Activated CD4-positive, alpha-beta memory T cell treated with anti-CD3 and anti-CD28 coated beads, Interleukin-2, amount 10 ng/mL, durations not matched to agents 7 days and 5 days (primary cell): ENCODE measurements at regions not wholly inside any gene's neighbourhood (a gene's known extent, or its start where the extent isn't known, plus 50 kb on each side); places are given as distances from the start of the nearest gene placed in this dataset.

Experiments
- CTCF ChIA-PET: fragments of 350-600 bp; sonication (Branson Sonifier 250); formaldehyde crosslinking; loops from one replicate; lab custom pipeline; 2021; ENCODE audit warnings: antibody characterized with exemption, inconsistent platforms; lab: Charles Lee
- POLR2A ChIA-PET: fragments of 350-600 bp; sonication (Branson Sonifier 250); formaldehyde crosslinking; loops from one replicate; lab custom pipeline; 2021; ENCODE audit warnings: antibody characterized with exemption; lab: Charles Lee
- DNase-seq: peaks from one replicate; pipeline ENCODE4 v3.0.0-alpha.2; 2020
- H3K27ac Mint-ChIP-seq: one replicate; pipeline ENCODE4 v1.8.0; 2021; ENCODE audit warnings: mild to moderate bottlenecking, mixed read lengths
- H3K27me3 Mint-ChIP-seq: one replicate; pipeline ENCODE4 v1.8.0; 2021; ENCODE audit warnings: mixed read lengths
- H3K36me3 Mint-ChIP-seq: one replicate; pipeline ENCODE4 v1.8.0; 2021; ENCODE audit warnings: low read depth, mixed read lengths
- H3K4me1 Mint-ChIP-seq: one replicate; pipeline ENCODE4 v1.8.0; 2021; ENCODE audit warnings: mixed read lengths
- H3K4me3 Mint-ChIP-seq: one replicate; pipeline ENCODE4 v1.8.0; 2021; ENCODE audit warnings: mild to moderate bottlenecking, mixed read lengths
- H3K9me3 Mint-ChIP-seq: one replicate; pipeline ENCODE4 v1.8.0; 2021; ENCODE audit warnings: mixed read lengths

- Mint-ChIP-seq H3K4me1 (no peaks in the 10 kb centered on the region), H3K36me3 (no peaks in the 10 kb centered on the region), H3K9me3 (no peaks in the 10 kb centered on the region), H3K27me3 (peaks cover 4% of the 10 kb centered on the region), H3K4me3 (no peak overlapping the region), H3K27ac (no peak overlapping the region)
- ChIA-PET POLR2A (no interaction called here), CTCF (no interaction called here)
- no peak for DNase-seq
Measured at GRCh38 chr9:117869712-117870111, 165.5 kb downstream of the TLR4 start.

GRCh38 chr9:117873664-117874063 lies 169.5 kb downstream of the TLR4 start:
- no peaks in the 10 kb centered on the region for H3K4me1 Mint-ChIP-seq
- H3K36me3 Mint-ChIP-seq, result no peaks in the 10 kb centered on the region
- ChIA-PET POLR2A (no interaction called here), CTCF (no interaction called here)
- H3K27me3 Mint-ChIP-seq, result peaks cover 6% of the 10 kb centered on the region
- H3K9me3 Mint-ChIP-seq, result no peaks in the 10 kb centered on the region
- H3K4me3 Mint-ChIP-seq, result no peak overlapping the region
- DNase-seq, result no peak
- no peak overlapping the region for H3K27ac Mint-ChIP-seq

DNA sequence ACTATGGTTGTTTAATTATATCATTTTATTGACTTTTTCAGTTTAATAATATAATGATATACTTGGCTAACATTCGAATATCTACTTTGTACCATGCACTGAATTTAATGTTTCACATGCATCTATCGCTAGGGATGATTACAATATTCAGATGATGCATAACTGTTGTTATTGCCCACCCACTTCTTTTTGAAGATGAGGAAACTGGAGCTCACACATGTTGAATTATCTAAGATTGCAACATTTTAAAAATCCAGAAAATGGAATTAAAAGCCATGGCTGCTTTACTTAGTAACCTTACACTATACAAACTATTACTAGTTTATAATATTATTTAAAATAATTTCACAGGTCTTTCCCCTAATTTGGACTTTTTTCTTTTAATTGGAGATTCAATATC lies 171.7 kb downstream of the TLR4 start:
- POLR2A ChIA-PET, result no interaction called here
- H3K4me1 Mint-ChIP-seq, result no peaks in the 10 kb centered on the region
- H3K36me3 Mint-ChIP-seq, result no peaks in the 10 kb centered on the region
- no peak overlapping the region for H3K27ac Mint-ChIP-seq
- no peaks in the 10 kb centered on the region for H3K9me3 Mint-ChIP-seq
- H3K4me3 Mint-ChIP-seq, result no peak overlapping the region
- no peak for DNase-seq
- CTCF ChIA-PET, result no interaction called here
- peaks cover 6% of the 10 kb centered on the region for H3K27me3 Mint-ChIP-seq

DNA sequence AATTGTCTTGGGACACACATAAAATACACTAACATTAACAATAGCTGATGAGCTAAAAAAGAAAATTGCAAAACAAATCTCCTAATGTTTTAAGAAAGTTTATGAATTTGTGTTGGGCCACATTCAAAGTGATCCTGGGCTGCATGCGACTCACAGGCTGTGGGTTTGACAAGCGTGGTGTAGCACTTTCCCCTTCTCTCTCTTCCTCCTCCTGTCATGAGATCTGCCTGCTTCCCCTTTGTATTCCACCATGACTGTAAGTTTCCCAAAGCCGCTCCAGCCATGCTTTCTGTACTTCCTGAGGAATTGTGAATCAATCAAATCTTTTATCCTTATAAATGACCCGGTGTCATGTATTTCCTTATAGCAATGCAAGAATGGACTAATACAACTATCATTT lies 178.0 kb downstream of the TLR4 start:
- CTCF ChIA-PET, result no interaction called here
- H3K36me3 Mint-ChIP-seq, result no peaks in the 10 kb centered on the region
- H3K4me3 Mint-ChIP-seq, result no peak overlapping the region
- H3K27ac Mint-ChIP-seq, result no peak overlapping the region
- H3K4me1 Mint-ChIP-seq, result no peaks in the 10 kb centered on the region
- no peaks in the 10 kb centered on the region for H3K9me3 Mint-ChIP-seq
- DNase-seq, result no peak
- H3K27me3 Mint-ChIP-seq, result peaks cover 2% of the 10 kb centered on the region
- POLR2A ChIA-PET, result no interaction called here

DNA sequence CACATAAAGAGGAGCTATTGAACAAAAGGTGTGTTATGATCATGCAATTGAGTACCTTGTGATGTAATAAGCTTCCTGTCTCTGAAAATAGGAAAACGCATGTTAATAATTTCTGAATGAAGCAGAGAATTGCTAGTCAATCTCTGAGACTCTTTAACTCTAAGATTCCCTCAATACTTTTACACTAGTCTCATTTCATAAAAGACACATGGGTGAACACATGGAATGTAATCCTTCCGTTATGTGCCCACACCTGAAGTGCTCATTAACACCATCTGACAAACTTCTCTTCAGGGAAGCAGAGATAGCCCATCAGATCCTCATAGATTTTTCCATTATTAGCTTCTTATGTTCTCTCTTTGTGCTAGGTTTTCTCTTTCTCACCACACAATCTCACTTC lies 182.4 kb downstream of the TLR4 start:
- Mint-ChIP-seq H3K4me1 (no peaks in the 10 kb centered on the region), H3K9me3 (no peaks in the 10 kb centered on the region)

DNA sequence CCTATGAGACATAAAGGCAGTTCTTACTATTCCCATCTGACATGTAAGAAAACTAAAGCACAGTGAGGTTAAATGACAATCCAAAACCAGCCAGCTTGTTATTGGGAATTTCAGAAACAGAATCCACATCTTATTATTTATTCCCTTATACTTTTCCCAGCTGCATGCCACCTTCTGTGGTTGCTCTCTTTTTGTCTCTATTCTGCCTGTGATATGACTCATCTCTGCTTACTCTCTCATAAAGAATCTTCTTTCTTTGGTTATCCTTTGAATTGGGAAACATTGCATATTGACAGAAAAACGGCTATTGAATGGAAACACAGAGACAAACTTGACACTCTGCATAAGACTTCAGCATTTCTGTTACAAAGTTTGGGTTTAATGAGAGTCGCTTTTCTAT lies 183.2 kb downstream of the TLR4 start:
- Mint-ChIP-seq H3K4me3 (no peak overlapping the region), H3K27me3 (no peaks in the 10 kb centered on the region), H3K27ac (no peak overlapping the region), H3K4me1 (no peaks in the 10 kb centered on the region), H3K9me3 (no peaks in the 10 kb centered on the region), H3K36me3 (no peaks in the 10 kb centered on the region)
- ChIA-PET CTCF (no interaction called here), POLR2A (no interaction called here)
- no peak for DNase-seq

More for the DNA sequence above, 182.4 kb downstream of the TLR4 start:
- POLR2A ChIA-PET, result no interaction called here
- CTCF ChIA-PET, result no interaction called here
- Mint-ChIP-seq H3K4me3 (no peak overlapping the region), H3K36me3 (no peaks in the 10 kb centered on the region), H3K27ac (no peak overlapping the region), H3K27me3 (no peaks in the 10 kb centered on the region)
- DNase-seq, result no peak

DNA sequence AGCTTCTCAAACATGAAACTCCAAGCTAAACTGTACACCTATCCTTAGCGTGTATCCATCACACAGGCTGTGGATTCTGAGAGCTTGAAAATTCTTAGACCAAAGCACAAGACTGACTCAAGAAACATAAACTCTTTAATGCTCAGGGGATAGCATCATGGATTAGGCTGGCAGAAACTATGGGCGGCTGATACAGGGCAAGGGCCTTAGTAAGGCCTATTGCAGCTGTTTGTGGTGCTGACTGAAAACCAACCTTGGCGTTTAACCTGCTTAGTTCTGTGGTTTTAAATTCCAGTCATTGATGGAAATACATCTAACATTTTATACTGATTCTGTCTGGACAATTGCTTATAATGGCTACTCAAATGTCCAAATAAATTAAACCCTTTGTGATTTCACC lies 183.7 kb downstream of the TLR4 start:
- no peak for DNase-seq
- H3K4me1 Mint-ChIP-seq, result no peaks in the 10 kb centered on the region
- no peaks in the 10 kb centered on the region for H3K36me3 Mint-ChIP-seq
- H3K27me3 Mint-ChIP-seq, result no peaks in the 10 kb centered on the region
- ChIA-PET CTCF (no interaction called here), POLR2A (no interaction called here)
- H3K9me3 Mint-ChIP-seq, result no peaks in the 10 kb centered on the region
- H3K4me3 Mint-ChIP-seq, result no peak overlapping the region
- no peak overlapping the region for H3K27ac Mint-ChIP-seq

GRCh38 chr9:117903453-117903852 lies 199.2 kb downstream of the TLR4 start:
- ChIA-PET POLR2A (no interaction called here), CTCF (no interaction called here)
- H3K4me1 Mint-ChIP-seq, result no peaks in the 10 kb centered on the region
- H3K9me3 Mint-ChIP-seq, result no peaks in the 10 kb centered on the region
- no peak for DNase-seq
- H3K27me3 Mint-ChIP-seq, result no peaks in the 10 kb centered on the region
- no peak overlapping the region for H3K4me3 Mint-ChIP-seq
- H3K36me3 Mint-ChIP-seq, result no peaks in the 10 kb centered on the region
- H3K27ac Mint-ChIP-seq, result no peak overlapping the region

DNA sequence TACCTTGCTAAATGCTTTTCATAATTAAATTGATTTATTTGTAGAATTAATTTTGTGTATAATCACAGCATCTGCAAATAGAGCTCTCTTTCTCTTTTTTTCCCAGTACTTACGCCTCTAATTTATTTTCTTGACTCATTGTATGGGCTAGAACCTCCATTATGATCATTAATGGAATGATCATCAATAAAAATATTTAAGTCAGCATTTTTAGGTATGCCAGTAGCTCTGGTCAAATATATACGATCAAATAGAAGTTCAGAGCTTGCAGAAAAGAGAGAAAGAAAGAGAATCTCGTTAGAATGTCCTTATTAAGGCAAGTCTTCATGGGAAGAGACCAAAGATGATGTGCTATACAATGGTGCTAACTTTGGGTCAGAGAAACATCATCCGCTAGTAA lies 202.6 kb downstream of the TLR4 start:
- DNase-seq, result no peak
- Mint-ChIP-seq H3K9me3 (peaks cover 18% of the 10 kb centered on the region), H3K36me3 (no peaks in the 10 kb centered on the region), H3K27me3 (no peaks in the 10 kb centered on the region), H3K27ac (no peak overlapping the region), H3K4me1 (no peaks in the 10 kb centered on the region), H3K4me3 (no peak overlapping the region)
- ChIA-PET POLR2A (no interaction called here), CTCF (no interaction called here)

GRCh38 chr9:117907420-117907819 lies 203.2 kb downstream of the TLR4 start:
- no peaks in the 10 kb centered on the region for H3K27me3 Mint-ChIP-seq
- no peaks in the 10 kb centered on the region for H3K4me1 Mint-ChIP-seq
- DNase-seq, result no peak
- no peak overlapping the region for H3K27ac Mint-ChIP-seq
- ChIA-PET POLR2A (no interaction called here), CTCF (no interaction called here)
- H3K36me3 Mint-ChIP-seq, result no peaks in the 10 kb centered on the region
- H3K4me3 Mint-ChIP-seq, result no peak overlapping the region
- H3K9me3 Mint-ChIP-seq, result peaks cover 18% of the 10 kb centered on the region

DNA sequence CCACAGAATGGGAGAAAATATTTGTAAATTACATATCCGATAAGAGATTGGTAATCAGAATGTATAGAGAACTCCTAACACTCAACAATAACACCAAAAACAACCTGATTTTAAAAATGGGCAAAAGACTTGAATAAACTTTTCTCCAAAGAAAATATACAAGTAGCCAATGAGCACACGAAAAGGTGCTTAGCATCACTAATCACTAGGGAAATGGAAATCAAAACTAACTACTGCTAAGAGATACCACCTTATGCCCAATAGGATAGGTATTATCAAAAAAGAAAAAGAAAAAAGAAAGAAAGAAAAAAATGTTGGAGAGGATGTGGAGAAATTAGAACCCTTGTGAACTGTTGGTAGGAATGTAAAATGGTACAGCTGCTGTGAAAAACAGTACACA lies 212.1 kb downstream of the TLR4 start:
- no peaks in the 10 kb centered on the region for H3K4me1 Mint-ChIP-seq
- CTCF ChIA-PET, result no interaction called here
- peaks cover 4% of the 10 kb centered on the region for H3K9me3 Mint-ChIP-seq
- POLR2A ChIA-PET, result no interaction called here
- peaks cover 2% of the 10 kb centered on the region for H3K27me3 Mint-ChIP-seq
- H3K36me3 Mint-ChIP-seq, result no peaks in the 10 kb centered on the region
- no peak overlapping the region for H3K4me3 Mint-ChIP-seq
- no peak for DNase-seq
- H3K27ac Mint-ChIP-seq, result no peak overlapping the region

GRCh38 chr9:117917873-117918272 lies 213.7 kb downstream of the TLR4 start:
- Mint-ChIP-seq H3K36me3 (no peaks in the 10 kb centered on the region), H3K9me3 (no peaks in the 10 kb centered on the region), H3K4me3 (no peak overlapping the region), H3K27ac (no peak overlapping the region), H3K27me3 (peaks cover 2% of the 10 kb centered on the region), H3K4me1 (no peaks in the 10 kb centered on the region)
- ChIA-PET CTCF (no interaction called here), POLR2A (no interaction called here)
- no peak for DNase-seq

DNA sequence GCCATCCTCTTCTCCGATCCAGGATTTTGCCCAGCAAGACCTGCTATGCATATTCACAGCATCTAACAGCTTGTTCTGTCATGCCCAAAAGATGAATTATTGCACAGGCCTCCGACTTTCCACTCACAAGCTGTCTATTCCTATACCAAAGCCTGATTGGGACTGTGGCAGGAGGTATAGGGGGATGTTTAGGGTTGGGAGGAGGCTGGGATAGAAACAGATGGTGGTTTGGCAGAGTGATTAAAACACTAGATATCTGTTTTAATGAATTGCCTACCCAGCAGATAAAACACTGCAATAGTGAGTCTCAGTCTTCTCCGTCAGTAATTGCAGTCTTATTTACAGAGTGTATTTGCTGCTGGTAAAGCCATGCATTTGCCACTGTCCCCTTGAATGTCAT lies 215.3 kb downstream of the TLR4 start:
- POLR2A ChIA-PET, result no interaction called here
- no peaks in the 10 kb centered on the region for H3K9me3 Mint-ChIP-seq
- H3K36me3 Mint-ChIP-seq, result no peaks in the 10 kb centered on the region
- H3K4me3 Mint-ChIP-seq, result no peak overlapping the region
- H3K4me1 Mint-ChIP-seq, result no peaks in the 10 kb centered on the region
- H3K27me3 Mint-ChIP-seq, result peaks cover 2% of the 10 kb centered on the region
- no peak for DNase-seq
- CTCF ChIA-PET, result no interaction called here
- no peak overlapping the region for H3K27ac Mint-ChIP-seq

DNA sequence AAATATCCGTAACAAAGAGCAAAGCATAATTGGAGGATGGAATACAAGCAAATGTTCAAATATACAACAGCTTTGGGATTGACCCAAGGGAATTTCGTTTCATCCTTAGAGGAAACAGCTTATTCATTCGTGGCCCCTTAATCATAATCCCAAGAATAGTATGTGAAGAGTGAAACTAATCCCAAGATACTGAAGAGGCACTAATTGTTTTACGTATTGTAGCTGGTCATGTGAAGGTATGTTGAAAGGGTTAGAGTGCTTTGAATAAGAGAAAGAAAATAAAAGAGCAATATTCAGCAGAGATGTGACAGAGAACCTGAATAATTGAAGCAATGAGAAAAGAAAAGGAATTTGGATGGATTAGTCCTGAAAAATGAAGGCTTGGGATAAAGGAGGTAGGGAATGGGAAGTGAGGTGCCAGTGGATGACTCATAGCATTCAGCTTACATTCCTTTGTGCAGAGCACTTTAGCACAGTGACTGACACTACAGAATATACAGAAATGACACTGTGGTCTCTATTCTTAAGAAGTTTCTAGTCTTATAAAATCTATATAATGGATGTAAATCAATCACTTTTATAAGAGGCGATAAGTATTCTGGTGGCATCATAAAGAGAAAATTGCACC lies 221.9 kb downstream of the TLR4 start:
- Mint-ChIP-seq H3K36me3 (no peaks in the 10 kb centered on the region), H3K27me3 (no peaks in the 10 kb centered on the region), H3K9me3 (no peaks in the 10 kb centered on the region), H3K27ac (no peak overlapping the region), H3K4me1 (no peaks in the 10 kb centered on the region), H3K4me3 (no peak overlapping the region)
- DNase-seq, result no peak
- POLR2A ChIA-PET, result no interaction called here
- CTCF ChIA-PET, result interaction anchor here (0.6 kb wide), 1 partner anchor 14 kb away, joined by 3 read pairs; no protein-coding TSS in a partner anchor
